Prostate gland (tissue), 2 donors: ENCODE measurements at regions not wholly inside any gene's neighbourhood (a gene's known extent, or its start where the extent isn't known, plus 50 kb on each side); places are given as distances from the start of the nearest gene placed in this dataset.

ENCODE experiments used
- CTCF ChIP-seq, 4 experiments: fragments of 200-600 bp in 2 of 4; fragments of 450-650 bp in 2 of 4; sonication (generic) in 2 of 4; IDR thresholded peaks; 1 replicate in 3 of 4; 2 replicates in 1 of 4; pipeline ENCODE4 v1.5.1; 2016 to 2019; ENCODE audit warnings: antibody characterized with exemption in 4 of 4, mild to moderate bottlenecking in 2 of 4, moderate library complexity in 2 of 4
- POLR2AphosphoS5 ChIP-seq: sonication (generic); formaldehyde crosslinking; IDR thresholded peaks from one replicate; pipeline ENCODE4 v1.6.1; 2017; ENCODE audit warnings: antibody characterized with exemption

- TF ChIP-seq CTCF (IDR thresholded peaks at IDR 0.05) = no peak
- TF ChIP-seq POLR2AphosphoS5 = no peak
These were observed 224.9 kb upstream of the TOPAZ1 start for GRCh38 chr3:44016818-44017217.
